ENCODE measurements at regions not wholly inside any gene's neighbourhood (a gene's known extent, or its start where the extent isn't known, plus 50 kb on each side); places are given as distances from the start of the nearest gene placed in this dataset.

- Histone ChIP-seq H3K27ac (ENCODE audit: low read depth, low read length) (no peak overlapping the region), H3K36me3 (ENCODE audit: control insufficient read depth, insufficient read depth, low read length) (no peaks in the 10 kb centered on the region), H3K27me3 (ENCODE audit: control insufficient read depth, insufficient read depth, low read length, poor library complexity, severe bottlenecking) (no peaks in the 10 kb centered on the region), H3K9ac (ENCODE audit: extremely low read depth, low read length, poor library complexity, severe bottlenecking) (no peak overlapping the region), H3K4me3 (ENCODE audit: low read length) (no peak overlapping the region), H3K4me1 (ENCODE audit: control insufficient read depth, insufficient read depth, low read length) (peaks cover 8% of the 10 kb centered on the region), H3K9me3 (ENCODE audit: control insufficient read depth, low read length) (no peaks in the 10 kb centered on the region)
- H3K4me1 Mint-ChIP-seq: peaks cover 10% of the 10 kb centered on the region
- no peaks in the 10 kb centered on the region for H3K36me3 Mint-ChIP-seq (ENCODE audit: low read depth)
- H3K27me3 Mint-ChIP-seq (ENCODE audit: insufficient read depth): no peaks in the 10 kb centered on the region
- TF ChIP-seq CTCF (conservative IDR thresholded peaks at IDR 0.05): no peak
- H3K27ac Mint-ChIP-seq: no peak overlapping the region
- DNase-seq: no peak
- no peak overlapping the region for H3K4me3 Mint-ChIP-seq
- 95 to 100% methylated on average over 1 of the region's 1 CpG for WGBS, 2 experiments (ENCODE audit: insufficient coverage in 1 of 2, insufficient read length in 1 of 2)
- no peaks in the 10 kb centered on the region for H3K9me3 Mint-ChIP-seq
These were observed 63.3 kb upstream of the LRRN1 start for GRCh38 chr3:3735919-3736318.

- Mint-ChIP-seq H3K27me3 (ENCODE audit: insufficient read depth) (no peaks in the 10 kb centered on the region), H3K9me3 (no peaks in the 10 kb centered on the region)
- WGBS, 2 experiments (ENCODE audit: insufficient coverage in 1 of 2, insufficient read length in 1 of 2): 95 to 98% methylated on average over 6 of the region's 6 CpGs
These were observed 64.3 kb upstream of the LRRN1 start for GRCh38 chr3:3734881-3735280.

GRCh38 chr3:3729261-3729660 is 70.0 kb upstream of the LRRN1 start:
- WGBS, 2 experiments (ENCODE audit: insufficient coverage in 1 of 2, insufficient read length in 1 of 2): 83 to 95% methylated on average over 1 to 4 of the region's 4 CpGs
- Mint-ChIP-seq H3K9me3 (peaks cover 4% of the 10 kb centered on the region), H3K36me3 (ENCODE audit: low read depth) (no peaks in the 10 kb centered on the region), H3K4me3 (no peak overlapping the region), H3K4me1 (peaks cover 8% of the 10 kb centered on the region), H3K27ac (no peak overlapping the region), H3K27me3 (ENCODE audit: insufficient read depth) (no peaks in the 10 kb centered on the region)
- Histone ChIP-seq H3K4me1 (ENCODE audit: control insufficient read depth, insufficient read depth, low read length) (peaks cover 8% of the 10 kb centered on the region), H3K9ac (ENCODE audit: extremely low read depth, low read length, poor library complexity, severe bottlenecking) (no peak overlapping the region), H3K36me3 (ENCODE audit: control insufficient read depth, insufficient read depth, low read length) (no peaks in the 10 kb centered on the region), H3K9me3 (ENCODE audit: control insufficient read depth, low read length) (peaks cover 4% of the 10 kb centered on the region), H3K27me3 (ENCODE audit: control insufficient read depth, insufficient read depth, low read length, poor library complexity, severe bottlenecking) (no peaks in the 10 kb centered on the region), H3K27ac (ENCODE audit: low read depth, low read length) (no peak overlapping the region), H3K4me3 (ENCODE audit: low read length) (no peak overlapping the region)
- TF ChIP-seq CTCF (conservative IDR thresholded peaks at IDR 0.05): no peak
- DNase-seq: no peak

More at GRCh38 chr3:3734881-3735280, 64.3 kb upstream of the LRRN1 start:
- H3K9ac ChIP-seq (ENCODE audit: extremely low read depth, low read length, poor library complexity, severe bottlenecking): no peak overlapping the region
- no peaks in the 10 kb centered on the region for H3K9me3 ChIP-seq (ENCODE audit: control insufficient read depth, low read length)
- H3K27ac Mint-ChIP-seq: no peak overlapping the region
- H3K27me3 ChIP-seq (ENCODE audit: control insufficient read depth, insufficient read depth, low read length, poor library complexity, severe bottlenecking): no peaks in the 10 kb centered on the region
- peaks cover 8% of the 10 kb centered on the region for H3K4me1 ChIP-seq (ENCODE audit: control insufficient read depth, insufficient read depth, low read length)
- no peak for DNase-seq
- H3K4me3 Mint-ChIP-seq: no peak overlapping the region
- peaks cover 8% of the 10 kb centered on the region for H3K4me1 Mint-ChIP-seq
- TF ChIP-seq CTCF (conservative IDR thresholded peaks at IDR 0.05): no peak
- no peak overlapping the region for H3K4me3 ChIP-seq (ENCODE audit: low read length)
- H3K36me3 ChIP-seq (ENCODE audit: control insufficient read depth, insufficient read depth, low read length): no peaks in the 10 kb centered on the region
- no peak overlapping the region for H3K27ac ChIP-seq (ENCODE audit: low read depth, low read length)
- H3K36me3 Mint-ChIP-seq (ENCODE audit: low read depth): no peaks in the 10 kb centered on the region
